GM19467 (cell line): ENCODE measurements at regions not wholly inside any gene's neighbourhood (a gene's known extent, or its start where the extent isn't known, plus 50 kb on each side); places are given as distances from the start of the nearest gene placed in this dataset.

Experiments
- ATAC-seq: cut with Tn5 transposase; IDR thresholded peaks from one replicate; pipeline ENCODE4 v1.9.1; 2021; ENCODE audit warnings: mild to moderate bottlenecking, moderate library complexity; ENCODE audit not compliant: unreplicated experiment

GRCh38 chr12:86349196-86349595, 93.0 kb upstream of the MGAT4C start:
- ATAC-seq = no peak

- no peak for ATAC-seq
Measured at GRCh38 chr12:86333955-86334522, 77.8 kb upstream of the MGAT4C start.

DNA sequence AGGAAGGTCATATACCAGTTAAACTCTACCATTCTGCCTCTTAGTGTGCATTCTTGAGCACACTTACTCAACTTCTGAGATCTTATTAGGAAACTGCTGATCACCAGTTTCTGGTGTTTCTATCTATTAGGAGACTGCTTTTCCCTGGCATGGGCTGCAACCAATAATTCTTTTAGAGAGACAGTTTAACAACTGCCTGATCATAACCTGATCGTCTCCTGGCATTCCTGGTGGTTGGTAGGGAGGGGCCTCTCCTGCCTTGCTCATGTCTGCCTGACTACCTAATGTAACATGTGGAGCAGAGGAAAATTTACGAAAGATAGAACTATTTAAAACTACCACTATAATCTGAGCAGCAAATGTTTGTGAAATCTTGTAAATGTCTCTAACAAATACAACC, 75.3 kb upstream of the MGAT4C start:
- no peak for ATAC-seq

- no peak for ATAC-seq
Measured at GRCh38 chr12:86331012-86331411, 74.8 kb upstream of the MGAT4C start.

DNA sequence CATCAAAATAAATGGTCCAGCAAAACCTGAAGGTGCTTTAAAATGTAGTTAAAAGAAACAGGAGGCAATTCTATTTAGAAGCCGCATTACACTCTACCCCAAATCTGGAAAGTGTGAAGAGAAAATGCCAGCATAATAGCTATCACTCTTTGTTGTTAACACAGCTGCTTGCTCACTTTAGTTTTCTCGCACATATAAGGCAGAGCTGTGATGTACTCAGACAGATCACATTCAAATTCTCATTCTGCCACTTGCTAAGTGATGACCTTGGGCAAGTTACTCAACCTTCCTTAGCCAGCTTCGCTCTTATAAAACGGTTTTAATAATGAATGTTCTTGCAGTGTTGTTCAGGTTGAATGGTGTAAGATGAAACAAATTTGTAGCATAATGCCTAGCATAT, 56.0 kb upstream of the MGAT4C start:
- ATAC-seq = no peak
